ENCODE measurements at regions not wholly inside any gene's neighbourhood (a gene's known extent, or its start where the extent isn't known, plus 50 kb on each side); places are given as distances from the start of the nearest gene placed in this dataset.

DNA sequence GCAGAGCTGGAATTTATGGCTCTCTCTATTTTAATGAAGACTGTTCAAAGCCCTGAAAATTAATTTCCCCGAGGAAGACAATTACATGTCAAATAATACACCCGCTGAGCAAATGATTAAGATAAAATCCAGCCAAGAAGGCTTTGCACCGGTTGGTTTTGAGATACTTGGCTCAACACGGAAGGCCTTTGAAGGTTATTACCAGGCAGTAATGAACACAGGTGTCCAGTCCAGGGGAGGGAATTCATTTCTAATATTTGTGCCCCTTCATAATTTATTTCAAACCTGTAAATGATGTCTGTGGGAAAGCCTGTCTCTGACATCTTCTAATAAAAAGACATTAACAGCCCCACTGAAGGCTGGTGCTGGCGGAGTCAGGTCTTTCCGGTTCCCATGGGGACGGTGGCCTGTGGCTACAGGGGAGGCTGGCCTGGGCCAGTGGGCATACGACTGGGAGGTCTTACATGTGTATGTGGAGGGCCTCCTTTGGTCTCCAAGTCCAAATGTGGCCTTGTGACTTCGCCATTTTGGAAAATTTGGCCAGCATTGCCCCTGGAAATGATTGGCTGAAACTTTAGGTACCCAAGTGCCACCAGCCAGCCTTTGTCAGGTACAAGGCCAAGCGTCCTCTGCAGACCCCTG, 49.9 kb upstream of the IQSEC1 start:
- TF ChIP-seq, protein P1, sequence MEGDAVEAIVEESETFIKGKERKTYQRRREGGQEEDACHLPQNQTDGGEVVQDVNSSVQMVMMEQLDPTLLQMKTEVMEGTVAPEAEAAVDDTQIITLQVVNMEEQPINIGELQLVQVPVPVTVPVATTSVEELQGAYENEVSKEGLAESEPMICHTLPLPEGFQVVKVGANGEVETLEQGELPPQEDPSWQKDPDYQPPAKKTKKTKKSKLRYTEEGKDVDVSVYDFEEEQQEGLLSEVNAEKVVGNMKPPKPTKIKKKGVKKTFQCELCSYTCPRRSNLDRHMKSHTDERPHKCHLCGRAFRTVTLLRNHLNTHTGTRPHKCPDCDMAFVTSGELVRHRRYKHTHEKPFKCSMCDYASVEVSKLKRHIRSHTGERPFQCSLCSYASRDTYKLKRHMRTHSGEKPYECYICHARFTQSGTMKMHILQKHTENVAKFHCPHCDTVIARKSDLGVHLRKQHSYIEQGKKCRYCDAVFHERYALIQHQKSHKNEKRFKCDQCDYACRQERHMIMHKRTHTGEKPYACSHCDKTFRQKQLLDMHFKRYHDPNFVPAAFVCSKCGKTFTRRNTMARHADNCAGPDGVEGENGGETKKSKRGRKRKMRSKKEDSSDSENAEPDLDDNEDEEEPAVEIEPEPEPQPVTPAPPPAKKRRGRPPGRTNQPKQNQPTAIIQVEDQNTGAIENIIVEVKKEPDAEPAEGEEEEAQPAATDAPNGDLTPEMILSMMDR (IDR thresholded peaks at IDR 0.05; ENCODE audit: low read depth, low read length, poor library complexity, severe bottlenecking), result no peak
- no peak for TF ChIP-seq EZH2phosphoT487 (IDR thresholded peaks at IDR 0.05; ENCODE audit: borderline replicate concordance, low read length)
